HG03521 (cell line): ENCODE measurements at regions not wholly inside any gene's neighbourhood (a gene's known extent, or its start where the extent isn't known, plus 50 kb on each side); places are given as distances from the start of the nearest gene placed in this dataset.

Source experiments
- ATAC-seq: cut with Tn5 transposase; IDR thresholded peaks from one replicate; pipeline ENCODE4 v1.9.1; 2021; ENCODE audit warnings: mild to moderate bottlenecking, moderate library complexity; ENCODE audit not compliant: unreplicated experiment

DNA sequence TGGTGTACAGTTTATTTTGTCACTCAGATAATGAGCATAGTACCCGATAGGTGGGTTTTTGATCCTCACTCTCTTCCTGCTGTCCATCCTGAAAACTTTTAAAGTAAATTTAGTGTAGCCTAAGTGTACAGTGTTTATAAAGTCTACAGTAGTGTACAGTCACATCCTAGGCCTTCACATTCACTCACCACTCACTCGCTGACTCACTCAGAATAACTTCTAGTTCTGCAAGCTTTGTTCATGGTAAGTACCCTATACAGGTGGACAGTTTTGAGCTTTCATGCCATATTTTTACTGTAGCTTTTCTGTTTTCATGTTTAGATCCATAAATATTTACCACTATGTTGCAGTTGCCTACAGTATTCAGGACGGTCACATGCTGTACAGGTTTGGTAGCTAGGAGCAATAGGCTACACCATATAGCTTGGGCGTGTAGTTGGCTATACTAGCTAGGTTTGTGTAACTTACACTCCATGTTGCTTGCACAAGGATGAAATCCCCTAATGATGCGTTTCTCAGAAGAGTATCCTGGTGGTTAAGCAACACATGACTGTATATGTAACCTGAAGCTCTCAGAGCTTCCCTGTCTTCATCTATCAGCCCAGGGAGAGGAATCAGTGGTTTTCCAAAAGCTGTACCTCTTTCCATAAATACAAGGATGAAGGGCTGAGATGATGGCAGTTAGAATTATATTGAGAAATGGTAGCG, 87.6 kb upstream of the SLC25A26 start:
- no peak for ATAC-seq

DNA sequence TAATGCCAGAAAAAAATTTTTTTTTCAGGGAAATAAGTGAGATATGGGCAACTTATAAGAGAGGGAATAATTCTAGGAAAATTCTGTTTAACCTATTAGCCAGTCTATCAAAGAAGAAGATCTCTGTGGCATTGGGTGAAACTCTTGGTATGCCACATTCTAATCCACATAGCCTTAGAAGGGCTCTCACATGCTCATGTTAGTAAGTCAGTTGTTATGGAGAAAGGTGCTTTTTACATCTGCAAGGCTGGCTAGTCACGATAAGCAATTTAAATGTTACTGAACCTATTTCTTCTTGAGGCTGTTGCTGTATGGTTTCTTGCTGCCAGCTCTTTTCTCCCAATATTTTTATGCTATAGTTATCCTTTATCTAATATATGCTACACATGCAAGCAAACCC, 89.9 kb upstream of the MAGI1 start:
- no peak for ATAC-seq

DNA sequence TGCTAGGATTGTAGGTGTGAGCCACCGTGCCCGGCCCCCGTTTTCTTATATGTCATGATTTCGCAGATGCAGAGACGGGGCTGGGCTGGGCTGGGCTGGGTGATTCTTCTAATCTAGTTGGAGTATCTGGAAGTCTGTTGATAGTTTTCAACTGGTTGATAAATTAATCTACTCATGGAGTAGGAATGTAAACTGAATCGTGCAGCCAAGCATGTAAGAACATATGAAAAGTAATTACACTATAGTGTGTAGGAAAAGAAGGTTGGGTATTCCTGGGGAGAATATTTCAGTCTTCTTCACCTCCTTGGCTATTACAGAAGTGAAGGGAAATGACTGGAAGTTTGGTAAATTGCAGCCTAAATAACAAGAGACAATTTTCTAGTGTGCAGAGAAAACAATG, 82.6 kb upstream of the MAGI1 start:
- no peak for ATAC-seq

DNA sequence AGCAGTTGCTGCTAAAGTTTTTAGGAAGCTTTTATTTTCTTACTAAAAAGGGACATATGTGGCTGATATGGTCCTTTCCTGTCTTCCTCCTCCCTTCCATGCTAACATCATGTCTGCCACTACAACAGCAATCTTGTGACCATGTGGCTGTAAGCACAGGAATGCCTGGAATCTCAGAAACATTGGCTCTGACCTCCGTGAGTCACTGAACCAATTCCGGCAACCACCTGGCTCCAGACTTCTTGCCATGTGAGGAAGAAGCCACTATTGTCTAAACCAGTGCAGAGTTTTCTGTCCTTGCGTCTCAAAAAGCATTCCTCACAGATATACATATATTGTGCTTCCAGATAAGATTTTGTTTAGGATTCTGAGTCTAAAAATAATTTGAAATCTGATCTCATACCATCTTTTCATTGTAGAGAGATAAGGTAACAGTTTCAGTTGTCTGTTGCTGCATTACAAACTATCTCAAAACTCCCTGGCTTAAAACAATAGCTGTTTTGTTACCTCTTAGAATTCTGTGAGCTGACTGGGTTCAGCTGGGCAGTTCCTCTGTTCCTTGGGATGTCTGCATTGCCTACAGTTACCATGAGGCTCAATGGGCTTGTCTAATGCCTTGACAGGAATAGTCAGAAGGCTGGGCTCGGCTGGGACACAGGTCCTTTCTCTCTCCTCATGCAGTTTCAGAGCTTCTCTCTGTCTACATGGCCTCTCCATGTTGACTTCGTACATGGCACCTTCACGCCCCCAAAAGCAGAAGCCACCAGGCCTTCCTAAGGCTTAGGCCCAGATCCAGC, 77.3 kb upstream of the MAGI1 start:
- no peak for ATAC-seq

DNA sequence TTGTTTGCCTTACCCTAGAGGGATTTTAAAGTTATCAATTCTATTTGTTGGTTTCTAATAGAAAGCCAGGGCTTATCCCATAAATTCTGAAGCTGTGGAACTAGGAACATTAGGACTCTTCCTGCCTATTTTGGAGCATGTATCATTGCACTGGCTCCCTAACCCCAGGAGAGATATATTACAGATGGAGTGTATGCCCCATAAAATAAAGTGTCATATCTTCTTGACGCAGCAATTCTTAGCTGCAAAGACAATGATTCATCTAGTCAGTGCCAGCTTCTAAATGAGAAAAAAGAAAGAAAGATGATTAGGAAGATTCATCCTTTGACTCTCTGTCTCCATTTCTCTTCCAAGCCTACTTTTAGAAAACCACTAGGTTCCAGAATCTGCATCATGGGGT, 74.8 kb upstream of the MAGI1 start:
- ATAC-seq = no peak

DNA sequence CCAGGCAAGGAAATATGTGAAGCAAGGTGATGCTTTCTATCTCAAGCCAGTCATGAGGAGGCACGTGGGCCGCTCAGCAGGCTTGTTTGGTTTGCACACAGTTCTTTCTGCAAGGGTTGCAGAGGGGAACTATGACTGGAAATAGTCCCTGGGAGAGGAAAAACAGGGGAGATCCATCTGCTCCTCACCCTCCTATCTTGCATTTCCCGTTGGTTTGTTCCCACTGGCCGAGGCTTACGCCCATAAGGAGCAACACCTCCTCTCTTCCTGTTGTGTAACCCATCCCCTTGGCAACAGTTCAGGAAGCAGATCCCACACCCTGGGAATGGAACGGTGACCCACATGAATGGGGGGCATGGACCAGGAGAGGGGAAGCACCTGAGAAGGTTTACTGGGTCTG, 72.1 kb upstream of the MAGI1 start:
- ATAC-seq = no peak

DNA sequence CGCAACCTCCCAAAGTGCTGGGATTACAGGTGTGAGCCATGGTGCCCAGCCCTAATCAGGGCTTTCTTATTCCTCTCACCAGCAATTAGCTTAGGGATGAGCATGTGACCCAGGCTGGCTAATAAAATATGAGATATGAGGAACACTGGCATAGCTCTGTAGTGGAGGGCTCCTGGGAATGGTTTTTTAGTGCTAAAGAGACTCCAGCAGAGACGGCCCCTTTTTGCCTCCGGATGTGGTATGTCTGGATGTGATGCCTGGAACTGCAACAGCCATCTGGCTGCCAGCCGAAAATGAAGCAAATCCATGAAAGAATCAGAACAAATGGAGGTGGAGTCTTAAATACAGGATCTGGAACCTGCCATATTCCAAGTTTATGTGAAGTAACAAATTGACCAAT, 69.1 kb upstream of the MAGI1 start:
- ATAC-seq = no peak

DNA sequence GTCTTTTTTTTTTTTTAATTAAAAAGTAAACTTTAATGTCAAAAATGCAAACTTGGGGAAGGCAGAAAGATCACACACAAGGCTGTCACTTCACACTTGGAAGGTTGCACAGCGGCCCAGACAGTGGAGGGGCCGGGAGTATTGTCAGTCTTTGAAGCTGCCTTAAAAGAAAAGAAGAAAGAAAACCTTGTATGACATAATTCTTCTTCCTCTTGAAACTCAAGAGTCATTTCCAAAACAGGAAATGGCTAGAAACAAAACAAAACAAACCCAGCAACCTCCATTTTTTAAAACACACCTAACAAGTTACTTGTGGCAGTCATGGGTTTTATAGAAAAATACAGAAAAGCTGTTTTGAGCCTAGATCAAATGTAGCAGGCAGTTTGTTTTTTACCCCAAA, 68.1 kb upstream of the MAGI1 start:
- no peak for ATAC-seq

DNA sequence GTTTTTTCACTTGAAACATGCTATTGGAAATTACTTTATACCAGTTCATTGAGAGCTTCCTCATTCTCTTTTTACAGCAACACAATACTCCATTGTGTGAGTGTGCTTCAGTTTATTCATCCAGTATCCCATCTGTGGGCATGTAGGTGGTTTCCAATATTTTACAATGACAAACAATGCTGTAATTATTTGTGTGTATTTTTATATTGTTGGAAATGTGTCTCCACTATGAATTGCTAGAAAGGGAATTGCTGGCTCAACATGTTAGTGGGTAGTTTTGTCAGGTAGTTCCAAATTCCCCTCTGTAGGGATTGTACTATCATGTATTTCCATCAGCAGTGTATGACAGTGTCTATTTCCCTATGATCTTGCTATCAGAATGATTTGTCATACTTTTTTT, 65.8 kb upstream of the MAGI1 start:
- ATAC-seq = no peak

DNA sequence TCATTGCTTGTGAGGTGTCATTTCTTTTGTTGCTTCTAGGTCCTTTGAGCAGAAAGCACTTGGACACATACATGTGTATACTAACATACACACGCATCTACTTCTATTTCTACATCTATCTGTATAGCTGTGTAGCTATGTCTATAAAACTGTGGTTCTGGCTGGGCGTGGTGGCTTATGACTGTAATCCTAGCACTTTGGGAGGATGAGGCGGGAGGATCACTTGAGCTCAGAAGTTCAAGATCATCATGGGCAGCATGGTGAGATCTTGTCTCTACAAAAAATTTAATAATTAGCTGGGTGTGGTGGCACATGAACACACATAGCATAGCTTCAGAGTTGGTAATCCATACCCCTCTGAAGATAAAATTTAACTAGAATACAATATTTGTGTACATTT, 65.0 kb upstream of the MAGI1 start:
- ATAC-seq = no peak

DNA sequence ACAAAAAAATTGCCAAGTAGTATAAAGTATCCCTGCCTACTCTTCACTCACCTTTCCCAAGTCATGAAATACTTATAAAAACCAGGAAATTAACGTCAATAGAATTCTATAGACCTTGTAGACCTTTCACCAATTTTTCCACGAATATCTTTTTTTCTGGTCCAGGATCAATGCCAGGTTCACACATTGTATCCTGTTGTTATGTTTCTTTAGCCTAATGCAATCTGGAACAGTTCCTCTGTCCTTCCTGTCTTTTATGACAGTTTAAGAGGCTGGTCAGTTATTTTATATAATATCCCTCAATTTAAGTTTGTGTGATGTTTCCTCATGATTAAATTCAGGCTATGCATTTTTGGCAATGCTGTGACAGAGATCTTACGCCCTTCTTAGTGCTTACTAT, 63.2 kb upstream of the MAGI1 start:
- ATAC-seq = no peak

DNA sequence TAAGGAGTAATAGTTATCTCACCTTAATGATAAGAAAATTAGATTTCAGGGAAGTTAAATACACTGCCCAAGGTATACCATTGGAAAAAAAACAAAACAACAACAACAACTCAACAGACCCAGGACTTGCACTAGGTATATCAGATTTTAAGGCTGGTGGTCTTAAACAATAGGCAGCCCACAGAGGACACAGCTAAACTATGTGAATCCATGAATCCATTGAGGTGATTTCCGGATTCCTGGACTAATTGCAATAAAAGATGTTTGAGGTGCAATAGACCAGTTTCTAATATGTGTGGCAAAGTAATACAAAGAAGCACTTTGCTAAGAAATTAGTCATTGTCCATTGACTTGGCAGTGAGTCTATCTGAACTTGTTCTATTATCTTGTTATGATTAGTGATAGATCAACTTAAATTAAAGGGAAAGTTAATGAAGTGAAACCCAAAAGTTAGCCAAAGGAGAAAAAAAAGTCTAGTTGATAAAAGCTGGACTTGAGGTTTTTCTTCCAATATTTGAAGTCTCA, 60.9 kb upstream of the MAGI1 start:
- no peak for ATAC-seq

DNA sequence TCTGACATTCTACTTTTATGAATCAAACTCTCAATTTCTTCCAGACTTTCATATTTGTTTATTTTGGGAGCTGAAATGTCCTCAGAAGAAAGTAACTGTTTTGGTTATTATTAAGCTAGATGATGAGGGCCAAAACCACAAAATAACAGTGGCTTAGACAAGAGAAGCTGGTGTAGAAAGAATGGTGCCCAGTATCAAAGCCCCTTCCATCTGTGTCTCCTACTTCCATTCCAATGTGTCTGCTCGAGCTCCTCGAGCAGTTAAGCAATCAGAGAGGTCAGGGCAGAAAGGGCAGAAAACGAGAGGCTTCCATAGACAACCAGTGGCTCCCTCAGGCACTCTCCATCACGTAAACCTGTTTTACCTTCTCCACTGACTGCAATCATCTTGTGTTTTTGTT, 59.7 kb upstream of the MAGI1 start:
- no peak for ATAC-seq

DNA sequence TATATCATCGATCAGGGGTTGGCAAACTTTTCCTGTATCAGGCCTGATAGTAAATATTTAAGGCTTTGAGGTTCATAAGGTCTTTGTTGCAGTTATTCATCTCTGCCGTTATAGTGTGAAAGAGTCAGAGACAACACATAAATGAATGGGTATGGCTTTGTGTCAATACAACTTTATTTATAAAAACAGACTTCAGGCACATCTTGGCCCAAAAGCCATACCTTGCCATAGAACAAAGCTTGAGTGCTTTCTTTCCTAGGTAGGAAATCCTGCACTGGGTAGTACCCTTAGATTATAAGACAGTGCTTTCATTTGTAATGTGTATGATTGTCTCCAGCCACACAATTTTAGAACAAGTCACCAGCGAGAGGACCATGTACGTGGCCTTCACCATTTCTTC, 58.9 kb upstream of the MAGI1 start:
- no peak for ATAC-seq

DNA sequence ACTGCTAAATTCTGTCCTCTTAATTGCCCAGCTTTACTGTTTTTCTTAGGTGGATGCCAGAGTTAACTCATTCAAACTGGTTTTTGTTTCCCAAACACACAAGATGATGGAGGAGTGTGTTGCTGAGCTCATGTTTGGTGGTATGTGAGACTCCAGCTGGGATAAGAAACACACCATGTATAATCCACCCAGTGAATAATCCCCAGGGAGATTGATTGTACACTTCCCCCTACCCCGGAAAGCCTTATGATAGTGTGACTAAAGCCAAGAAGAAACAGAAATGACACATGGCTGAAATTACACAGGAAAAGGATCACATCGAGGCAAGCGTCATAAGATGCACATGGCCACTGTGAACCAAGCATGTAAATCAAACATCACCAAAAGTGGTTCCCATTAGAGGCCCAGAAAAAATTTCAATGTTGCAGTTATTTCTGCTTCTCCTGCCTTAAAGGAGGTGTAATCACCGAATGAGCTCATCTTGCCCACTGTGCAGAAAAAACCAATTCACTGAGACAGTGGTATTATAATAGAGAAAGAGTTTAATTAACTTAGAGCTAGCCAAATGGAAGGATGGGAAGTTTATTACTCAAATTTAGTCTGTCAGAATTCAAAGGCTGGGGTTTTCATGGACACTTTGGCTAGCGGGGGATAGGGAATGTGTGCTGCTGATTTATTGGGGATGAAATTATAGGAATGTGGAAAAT, 56.7 kb upstream of the MAGI1 start:
- no peak for ATAC-seq

DNA sequence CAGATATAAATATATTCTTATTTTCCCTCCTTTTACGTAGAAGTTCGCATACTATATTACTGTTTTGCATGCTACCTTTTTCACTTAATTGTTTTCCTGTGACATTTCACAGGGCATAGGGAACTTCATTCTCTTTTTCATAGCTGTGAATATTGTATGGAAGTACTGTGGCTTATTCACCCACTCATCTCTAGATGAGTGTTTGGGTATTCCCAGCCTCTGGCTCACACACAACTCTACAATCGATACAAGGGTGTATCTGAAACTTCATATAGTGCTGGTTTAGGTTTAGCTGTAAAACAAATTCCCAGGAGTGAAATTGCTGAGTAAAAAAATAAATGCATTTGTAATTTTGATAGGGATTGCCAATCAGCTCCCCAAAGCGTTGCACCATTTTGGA, 55.3 kb upstream of the MAGI1 start:
- no peak for ATAC-seq

DNA sequence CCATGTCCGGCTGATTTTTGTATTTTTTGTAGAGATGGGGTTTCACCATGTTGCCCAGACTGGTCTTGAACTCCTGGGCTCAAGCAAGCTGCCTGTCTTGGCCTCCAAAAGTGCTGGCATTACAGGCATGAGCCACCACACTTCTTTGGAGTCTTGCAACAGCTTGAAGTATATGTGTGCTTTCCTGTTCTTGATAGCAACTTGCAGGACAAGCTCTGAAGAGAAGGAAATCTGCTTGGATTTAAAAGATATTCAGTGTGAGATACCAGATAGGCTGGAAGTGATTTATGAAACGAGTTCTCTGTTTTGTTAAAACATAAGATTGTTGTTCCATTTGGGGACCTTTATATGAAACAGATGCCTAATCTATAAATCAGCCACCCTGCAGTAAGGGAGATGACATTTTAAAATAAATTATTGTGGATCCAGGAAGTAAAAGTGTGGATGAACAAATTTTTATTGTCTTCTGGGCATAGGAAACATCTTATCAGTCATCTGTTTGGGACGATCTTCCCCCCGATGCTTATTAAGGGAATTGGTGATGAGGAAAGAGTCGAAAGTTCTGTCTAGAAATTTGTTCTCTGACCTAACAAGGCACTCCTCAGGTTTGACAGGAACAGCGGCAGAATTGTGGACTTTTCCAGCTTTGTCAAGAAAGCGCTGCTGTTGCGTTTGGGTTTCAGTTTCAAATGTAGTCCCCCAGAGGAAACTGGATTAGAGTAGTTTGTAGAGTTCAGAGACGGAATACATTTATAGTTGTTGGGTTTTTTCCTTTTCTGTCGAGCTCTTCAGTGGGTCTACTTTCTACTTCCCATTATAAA, 53.7 kb upstream of the MAGI1 start:
- ATAC-seq = no peak
